ENCODE measurements at regions not wholly inside any gene's neighbourhood (a gene's known extent, or its start where the extent isn't known, plus 50 kb on each side); places are given as distances from the start of the nearest gene placed in this dataset.
A peak's percentile ranks its signal among the peaks of the same experiment; 100 is the strongest.

GRCh38 chr6:164928057-164928727 lies 381.2 kb downstream of the C6orf118 start:
- H3K9me3 ChIP-seq (ENCODE audit: control insufficient read depth in 2 of 3, low read length in 3 of 3), result no peaks in the 10 kb centered on the region
- Mint-ChIP-seq H3K4me3 (no peak overlapping the region), H3K36me3 (no peaks in the 10 kb centered on the region), H3K9me3 (peaks cover 0 to 5% (median 0%) of the 10 kb centered on the region in 11 donors), H3K27me3 (no peaks in the 10 kb centered on the region), H3K4me1 (no peaks in the 10 kb centered on the region), H3K27ac (no peak overlapping the region)
- CTCF ChIA-PET, result interaction anchor here (0.9 kb wide), 1 partner anchor 27 kb away, joined by 3 read pairs; no protein-coding TSS in a partner anchor
- intact Hi-C loops (cut with micrococcal nuclease), result loop anchor here (5.0 to 10.0 kb wide), 2 partner anchors 1511 to 1753 kb away; no protein-coding TSS in a partner anchor
- no peaks in the 10 kb centered on the region for H3K27me3 ChIP-seq (ENCODE audit: control insufficient read depth in 2 of 2, insufficient read depth in 2 of 2, low read length in 2 of 2)
- DNase-seq, result no peak
- H3K4me1 ChIP-seq (ENCODE audit: control insufficient read depth in 2 of 2, insufficient read depth in 2 of 2, low read length in 2 of 2), result no peaks in the 10 kb centered on the region
- ATAC-seq, result no peak
- H3K27ac ChIP-seq (ENCODE audit: low read depth, low read length), result no peak overlapping the region
- POLR2A ChIA-PET, result no interaction called here
- H3K4me3 ChIP-seq (ENCODE audit: low read length), result no peak overlapping the region
- H3K36me3 ChIP-seq (ENCODE audit: control insufficient read depth in 2 of 3, insufficient read depth in 3 of 3, low read length in 3 of 3), result no peaks in the 10 kb centered on the region

- DNase-seq (peak in 7 of 9 donors; percentile 33 to 49 (median 41)), ATAC-seq (peak; percentile 53)
- H3K27ac Mint-ChIP-seq, result no peak overlapping the region
- Histone ChIP-seq H3K27me3 (ENCODE audit: control insufficient read depth in 2 of 2, insufficient read depth in 2 of 2, low read length in 2 of 2) (no peaks in the 10 kb centered on the region), H3K36me3 (ENCODE audit: control insufficient read depth in 2 of 3, insufficient read depth in 3 of 3, low read length in 3 of 3) (no peaks in the 10 kb centered on the region), H3K27ac (ENCODE audit: low read depth, low read length) (no peak overlapping the region), H3K4me3 (ENCODE audit: low read length) (no peak overlapping the region), H3K9me3 (ENCODE audit: control insufficient read depth in 2 of 3, low read length in 3 of 3) (no peaks in the 10 kb centered on the region), H3K4me1 (ENCODE audit: control insufficient read depth in 2 of 2, insufficient read depth in 2 of 2, low read length in 2 of 2) (no peaks in the 10 kb centered on the region)
- H3K4me3 Mint-ChIP-seq, result no peak overlapping the region
- H3K36me3 Mint-ChIP-seq, result no peaks in the 10 kb centered on the region
- POLR2A ChIA-PET, result no interaction called here
- CTCF ChIA-PET, result no interaction called here
- no peaks in the 10 kb centered on the region for H3K27me3 Mint-ChIP-seq
- H3K4me1 Mint-ChIP-seq, result no peaks in the 10 kb centered on the region
- intact Hi-C loops (cut with micrococcal nuclease), result loop anchor here (1.0 to 10.0 kb wide), 3 partner anchors 1510 to 1757 kb away; no protein-coding TSS in a partner anchor
- H3K9me3 Mint-ChIP-seq, result peaks cover 0 to 2% (median 0%) of the 10 kb centered on the region in 11 donors
These were observed 381.9 kb downstream of the C6orf118 start for GRCh38 chr6:164927288-164928056.

GRCh38 chr6:164926686-164927085 lies 382.7 kb downstream of the C6orf118 start:
- H3K9me3 Mint-ChIP-seq, result no peaks in the 10 kb centered on the region
- no peak overlapping the region for H3K4me3 Mint-ChIP-seq
- ChIA-PET POLR2A (no interaction called here), CTCF (no interaction called here)
- no peaks in the 10 kb centered on the region for H3K27me3 Mint-ChIP-seq
- ATAC-seq (no peak), DNase-seq (no peak)
- no peaks in the 10 kb centered on the region for H3K36me3 Mint-ChIP-seq
- no peak overlapping the region for H3K27ac Mint-ChIP-seq
- H3K27me3 ChIP-seq (ENCODE audit: control insufficient read depth in 2 of 2, insufficient read depth in 2 of 2, low read length in 2 of 2), result no peaks in the 10 kb centered on the region
- H3K36me3 ChIP-seq (ENCODE audit: control insufficient read depth in 2 of 3, insufficient read depth in 3 of 3, low read length in 3 of 3), result no peaks in the 10 kb centered on the region
- no peak overlapping the region for H3K4me3 ChIP-seq (ENCODE audit: low read length)
- H3K4me1 ChIP-seq (ENCODE audit: control insufficient read depth in 2 of 2, insufficient read depth in 2 of 2, low read length in 2 of 2), result no peaks in the 10 kb centered on the region
- H3K9me3 ChIP-seq (ENCODE audit: control insufficient read depth in 2 of 3, low read length in 3 of 3), result no peaks in the 10 kb centered on the region
- H3K4me1 Mint-ChIP-seq, result no peaks in the 10 kb centered on the region
- intact Hi-C loops (cut with micrococcal nuclease), result loop anchor here (1.0 to 10.0 kb wide), 3 partner anchors 1509 to 1756 kb away; no protein-coding TSS in a partner anchor
- no peak overlapping the region for H3K27ac ChIP-seq (ENCODE audit: low read depth, low read length)

DNA sequence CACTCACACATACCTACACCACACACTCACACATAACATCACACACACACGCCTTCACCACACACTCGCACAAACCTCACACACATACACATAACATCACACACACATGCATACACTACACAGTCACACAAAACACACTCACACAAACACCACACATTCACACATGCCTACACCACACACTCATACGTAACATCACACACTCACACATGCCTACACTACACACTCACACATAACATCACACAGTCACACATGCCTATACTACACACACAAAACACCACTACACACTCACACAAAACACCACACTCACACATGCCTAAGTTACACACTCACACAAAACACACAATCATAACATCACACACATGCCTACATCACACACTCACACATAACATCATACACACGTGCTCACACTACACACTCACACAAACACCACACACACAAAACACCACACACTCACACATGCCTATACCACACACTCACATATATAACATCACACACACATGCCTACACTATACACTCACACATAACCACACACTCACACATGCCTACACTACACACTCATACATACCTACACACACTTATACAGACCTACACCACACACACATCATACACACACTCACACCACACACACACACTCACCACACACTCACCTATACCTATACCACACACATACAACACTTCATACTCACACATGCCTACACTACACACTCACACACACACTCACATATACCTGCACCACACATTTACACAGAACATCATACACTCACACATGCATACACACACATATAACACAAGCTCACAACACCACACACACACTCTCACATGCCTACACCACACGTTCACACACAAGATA lies 383.5 kb downstream of the C6orf118 start:
- no peaks in the 10 kb centered on the region for H3K27me3 ChIP-seq (ENCODE audit: control insufficient read depth in 2 of 2, insufficient read depth in 2 of 2, low read length in 2 of 2)
- H3K27ac Mint-ChIP-seq, result no peak overlapping the region
- ChIA-PET POLR2A (no interaction called here), CTCF (no interaction called here)
- no peak overlapping the region for H3K4me3 Mint-ChIP-seq
- intact Hi-C loops (cut with micrococcal nuclease), result loop anchor here (5.0 to 10.0 kb wide), 2 partner anchors 1509 to 1751 kb away; no protein-coding TSS in a partner anchor
- H3K9me3 Mint-ChIP-seq, result no peaks in the 10 kb centered on the region
- no peaks in the 10 kb centered on the region for H3K9me3 ChIP-seq (ENCODE audit: control insufficient read depth in 2 of 3, low read length in 3 of 3)
- H3K27me3 Mint-ChIP-seq, result no peaks in the 10 kb centered on the region
- no peak overlapping the region for H3K27ac ChIP-seq (ENCODE audit: low read depth, low read length)
- no peaks in the 10 kb centered on the region for H3K36me3 Mint-ChIP-seq
- no peaks in the 10 kb centered on the region for H3K36me3 ChIP-seq (ENCODE audit: control insufficient read depth in 2 of 3, insufficient read depth in 3 of 3, low read length in 3 of 3)
- no peak for DNase-seq
- ATAC-seq, result peak; percentile 33
- H3K4me3 ChIP-seq (ENCODE audit: low read length), result no peak overlapping the region
- H3K4me1 Mint-ChIP-seq, result no peaks in the 10 kb centered on the region
- H3K4me1 ChIP-seq (ENCODE audit: control insufficient read depth in 2 of 2, insufficient read depth in 2 of 2, low read length in 2 of 2), result no peaks in the 10 kb centered on the region

DNA sequence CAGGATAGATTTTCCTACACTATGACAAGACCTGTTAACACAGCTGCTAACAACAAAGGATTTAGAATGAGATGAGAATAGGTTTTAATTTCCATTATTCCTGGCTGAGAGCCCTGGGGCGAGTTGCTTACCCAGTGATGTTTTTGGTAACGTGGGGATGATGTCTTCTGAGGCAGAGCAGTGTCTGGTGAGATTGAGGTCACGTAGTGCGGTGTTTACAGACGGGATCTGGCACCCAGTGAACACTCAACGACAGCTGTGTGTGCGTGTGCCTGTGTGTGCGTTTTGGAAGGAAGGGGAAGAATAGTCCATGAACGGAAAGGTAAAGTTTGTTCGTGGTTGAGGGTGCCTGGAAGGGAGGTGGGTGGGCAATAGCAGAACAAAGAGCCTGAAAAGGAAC lies 384.7 kb downstream of the C6orf118 start:
- Histone ChIP-seq H3K4me1 (ENCODE audit: control insufficient read depth in 2 of 2, insufficient read depth in 2 of 2, low read length in 2 of 2) (no peaks in the 10 kb centered on the region), H3K36me3 (ENCODE audit: control insufficient read depth in 2 of 3, insufficient read depth in 3 of 3, low read length in 3 of 3) (no peaks in the 10 kb centered on the region), H3K27me3 (ENCODE audit: control insufficient read depth in 2 of 2, insufficient read depth in 2 of 2, low read length in 2 of 2) (no peaks in the 10 kb centered on the region), H3K4me3 (ENCODE audit: low read length) (no peak overlapping the region), H3K9me3 (ENCODE audit: control insufficient read depth in 2 of 3, low read length in 3 of 3) (no peaks in the 10 kb centered on the region), H3K27ac (ENCODE audit: low read depth, low read length) (no peak overlapping the region)
- CTCF ChIA-PET, result no interaction called here
- ATAC-seq (no peak), DNase-seq (no peak)
- Mint-ChIP-seq H3K4me3 (no peak overlapping the region), H3K9me3 (no peaks in the 10 kb centered on the region), H3K27me3 (no peaks in the 10 kb centered on the region), H3K27ac (no peak overlapping the region), H3K36me3 (no peaks in the 10 kb centered on the region), H3K4me1 (no peaks in the 10 kb centered on the region)
- intact Hi-C loops (cut with micrococcal nuclease), result loop anchor here (5.0 to 10.0 kb wide), 2 partner anchors 1507 to 1750 kb away; no protein-coding TSS in a partner anchor
- POLR2A ChIA-PET, result no interaction called here

GRCh38 chr6:164917211-164917610 lies 392.2 kb downstream of the C6orf118 start:
- H3K4me1 ChIP-seq (ENCODE audit: control insufficient read depth in 2 of 2, insufficient read depth in 2 of 2, low read length in 2 of 2), result no peaks in the 10 kb centered on the region
- no peaks in the 10 kb centered on the region for H3K9me3 ChIP-seq (ENCODE audit: control insufficient read depth in 2 of 3, low read length in 3 of 3)
- H3K27ac ChIP-seq (ENCODE audit: low read depth, low read length), result no peak overlapping the region
- Mint-ChIP-seq H3K4me3 (no peak overlapping the region), H3K36me3 (no peaks in the 10 kb centered on the region), H3K27me3 (peaks cover 0 to 3% (median 0%) of the 10 kb centered on the region in 5 donors), H3K27ac (no peak overlapping the region), H3K4me1 (no peaks in the 10 kb centered on the region), H3K9me3 (peaks cover 0 to 14% (median 5%) of the 10 kb centered on the region in 11 donors)
- no peaks in the 10 kb centered on the region for H3K27me3 ChIP-seq (ENCODE audit: control insufficient read depth in 2 of 2, insufficient read depth in 2 of 2, low read length in 2 of 2)
- H3K36me3 ChIP-seq (ENCODE audit: control insufficient read depth in 2 of 3, insufficient read depth in 3 of 3, low read length in 3 of 3), result no peaks in the 10 kb centered on the region
- intact Hi-C loops (cut with micrococcal nuclease), result no loop called here
- ChIA-PET CTCF (no interaction called here), POLR2A (no interaction called here)
- no peak for DNase-seq
- no peak for ATAC-seq
- no peak overlapping the region for H3K4me3 ChIP-seq (ENCODE audit: low read length)
